Skin of body (tissue), 1 donor: ENCODE measurements at regions not wholly inside any gene's neighbourhood (a gene's known extent, or its start where the extent isn't known, plus 50 kb on each side); places are given as distances from the start of the nearest gene placed in this dataset.
A peak's percentile ranks its signal among the peaks of the same experiment; 100 is the strongest.
"Not testable (repeated sequence)": the region's sequence is repeated elsewhere in the genome, so short reads cannot be mapped to it uniquely, and the experiment has no call there.

Experiments
- DNase-seq: peaks from one replicate; lab custom pipeline; 2025; lab: John Stamatoyannopoulos, UW

GRCh38 chr13:21261487-21262216 lies 85.2 kb downstream of the MRPL57 start:
- not testable (repeated sequence) for DNase-seq

DNA sequence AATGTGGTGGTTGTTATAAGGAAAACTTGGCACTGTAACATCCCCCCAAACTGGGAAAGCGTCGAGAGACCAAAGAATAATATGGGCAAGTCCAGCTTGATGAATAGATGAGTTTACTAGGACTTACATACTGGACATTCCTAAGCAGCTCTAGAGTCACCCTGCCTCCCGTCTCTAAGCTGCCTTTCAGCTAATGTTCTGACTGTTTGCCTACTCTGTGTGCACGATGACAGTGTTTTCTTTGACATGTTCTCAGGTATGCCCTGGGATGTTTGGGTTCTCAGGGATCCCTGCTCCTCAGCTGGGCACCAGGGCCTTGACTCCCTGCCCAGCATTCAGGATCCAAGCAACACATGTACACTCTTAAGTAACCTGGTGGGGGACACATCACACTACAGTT lies 87.5 kb downstream of the MRPL57 start:
- not testable (repeated sequence) for DNase-seq

DNA sequence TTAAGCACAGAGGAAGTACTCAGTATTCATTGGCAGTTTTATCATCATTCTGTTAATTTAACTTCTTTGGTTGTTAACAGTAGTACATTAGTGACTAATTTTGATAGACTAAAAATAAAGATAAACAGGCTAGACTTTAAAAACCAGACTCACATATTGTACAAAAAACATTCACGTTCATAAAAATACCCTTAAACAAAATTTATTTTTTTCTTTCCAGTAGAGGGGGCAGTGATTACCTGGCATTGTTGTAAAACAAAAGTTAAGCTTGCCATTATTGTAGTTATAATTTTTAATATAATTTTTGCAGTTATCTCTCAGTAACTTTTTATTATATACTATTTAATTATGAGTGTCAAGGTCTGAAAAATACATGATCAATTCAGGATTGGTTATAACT lies 92.0 kb downstream of the MRPL57 start:
- not testable (repeated sequence) for DNase-seq

- DNase-seq: not testable (repeated sequence)
Observed at GRCh38 chr13:21272439-21272838, 96.0 kb downstream of the MRPL57 start.

DNA sequence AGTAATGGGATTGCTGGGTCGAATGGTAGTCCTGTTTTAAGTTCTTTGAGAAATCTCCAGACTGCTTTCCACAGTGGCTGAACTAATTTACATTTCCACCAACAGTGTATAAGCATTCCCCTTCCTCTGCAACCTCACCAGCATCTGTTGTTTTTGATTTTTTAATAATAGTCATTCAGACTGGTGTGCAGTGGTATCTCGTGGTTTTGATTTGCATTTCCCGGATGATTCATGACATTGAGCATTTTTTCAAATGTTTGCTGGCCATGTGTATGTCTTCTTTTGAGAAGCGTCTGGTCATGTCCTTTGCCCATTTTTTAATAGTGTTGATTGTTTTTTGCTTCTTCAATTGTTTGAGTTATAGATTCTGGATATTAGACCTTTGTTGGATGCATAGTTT lies 98.0 kb downstream of the MRPL57 start:
- DNase-seq: not testable (repeated sequence)

GRCh38 chr13:21282065-21282464 lies 105.6 kb downstream of the MRPL57 start:
- no peak for DNase-seq

GRCh38 chr13:21287331-21287907 lies 111.0 kb downstream of the MRPL57 start:
- no peak for DNase-seq

DNA sequence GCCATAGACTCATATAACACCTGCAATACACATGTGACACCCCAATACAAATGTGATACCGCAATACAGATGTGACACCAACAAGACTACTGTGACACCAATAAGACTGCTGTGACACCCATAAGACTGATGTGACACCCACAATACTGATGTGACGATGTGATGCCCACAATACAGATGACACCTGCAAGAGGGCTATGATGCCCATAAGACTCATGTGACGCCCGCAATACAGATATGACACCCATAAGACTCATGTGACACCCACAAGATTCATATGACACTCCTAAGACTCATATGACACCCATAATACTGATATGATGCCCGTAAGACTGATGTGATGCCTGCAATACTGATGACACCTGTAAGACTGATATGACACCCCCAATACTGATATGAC lies 113.0 kb downstream of the MRPL57 start:
- DNase-seq: no peak

GRCh38 chr13:21290442-21291002 lies 114.1 kb downstream of the MRPL57 start:
- not testable (repeated sequence) for DNase-seq

DNA sequence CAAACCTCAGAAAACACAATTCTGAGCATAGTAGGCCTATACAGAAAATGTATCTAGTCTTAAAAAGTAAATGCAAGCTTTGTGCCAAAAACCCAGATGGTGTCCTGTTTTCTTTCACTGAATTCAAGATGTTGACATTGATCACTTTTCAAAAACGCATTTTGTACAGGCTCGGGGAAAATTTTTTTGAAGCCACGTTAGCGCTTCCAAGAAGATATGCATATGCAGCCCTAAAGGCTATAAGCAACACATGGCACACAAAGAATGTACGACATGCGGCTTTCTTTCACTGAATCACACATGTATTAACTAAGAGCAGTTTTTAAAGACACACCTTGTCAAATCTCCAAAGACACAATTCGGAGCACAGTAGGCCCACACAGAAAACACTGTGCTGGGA lies 115.4 kb downstream of the MRPL57 start:
- no peak for DNase-seq

GRCh38 chr13:21296991-21297390 lies 120.5 kb downstream of the MRPL57 start:
- DNase-seq: not testable (repeated sequence)

DNA sequence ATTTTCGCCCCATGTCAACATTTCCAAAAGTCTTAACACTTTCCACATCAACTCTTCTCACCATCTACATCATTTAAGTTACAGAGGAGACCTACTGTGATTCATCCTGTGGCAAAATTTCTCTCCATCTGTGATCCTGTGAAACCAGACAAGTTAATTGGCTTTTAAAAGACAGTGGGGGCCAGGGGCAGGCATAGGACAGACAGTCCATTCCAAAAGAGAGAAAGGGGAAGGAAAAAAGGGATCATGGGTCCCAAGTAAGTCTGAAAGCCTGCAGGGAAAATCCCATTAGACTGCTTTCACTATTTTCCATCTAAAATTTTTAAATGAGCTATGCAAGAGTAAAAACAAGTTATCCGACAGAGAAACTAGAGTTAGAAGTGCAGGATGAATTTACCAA lies 121.0 kb downstream of the MRPL57 start:
- peak; percentile 53 for DNase-seq

- peak; percentile 88 for DNase-seq
Observed at GRCh38 chr13:21297914-21298831, 121.7 kb downstream of the MRPL57 start.

DNA sequence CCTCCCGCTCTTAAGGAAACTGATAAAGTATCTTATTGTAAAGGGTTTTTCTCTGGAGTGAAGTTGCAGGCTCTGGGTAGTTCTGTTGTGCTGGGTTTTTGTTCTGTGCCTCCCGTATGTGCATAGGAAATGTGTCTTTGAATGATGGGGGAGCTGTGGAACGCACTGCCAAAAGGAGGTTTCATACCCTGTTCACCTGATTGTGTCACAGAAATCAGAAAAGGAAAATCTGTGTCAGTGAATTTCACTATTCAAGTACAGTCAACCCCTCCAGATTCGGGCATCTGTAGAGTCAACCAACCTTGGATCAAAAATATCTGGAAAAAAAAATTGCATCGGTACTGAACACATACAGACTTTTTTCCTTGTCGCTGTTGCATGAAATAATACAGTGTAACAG lies 127.8 kb downstream of the MRPL57 start:
- no peak for DNase-seq

GRCh38 chr13:21306300-21307073 lies 130.0 kb downstream of the MRPL57 start:
- not testable (repeated sequence) for DNase-seq

DNA sequence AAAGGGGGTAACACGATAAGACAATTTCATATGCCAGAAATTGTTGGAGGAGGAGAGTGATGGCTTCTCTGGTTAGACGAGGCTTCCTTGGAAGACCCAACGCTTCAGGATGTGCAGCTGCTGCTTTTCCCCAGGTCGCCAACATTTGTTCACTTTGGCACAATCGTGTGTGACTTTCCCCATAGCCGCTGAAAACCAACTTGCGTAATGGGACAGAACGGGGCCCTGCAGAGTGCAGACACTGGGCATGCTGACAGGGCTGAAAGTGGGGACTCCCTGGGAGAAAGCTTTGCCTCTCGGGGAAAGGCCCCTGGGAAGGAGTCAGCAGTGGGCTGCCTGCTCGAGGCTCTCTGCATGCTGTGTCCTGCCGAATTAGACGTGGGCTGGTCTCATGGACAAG lies 130.7 kb downstream of the MRPL57 start:
- DNase-seq: not testable (repeated sequence)

GRCh38 chr13:21308906-21309305 lies 132.4 kb downstream of the MRPL57 start:
- no peak for DNase-seq

- DNase-seq: no peak
Observed at GRCh38 chr13:21309542-21310172, 133.2 kb downstream of the MRPL57 start.

DNA sequence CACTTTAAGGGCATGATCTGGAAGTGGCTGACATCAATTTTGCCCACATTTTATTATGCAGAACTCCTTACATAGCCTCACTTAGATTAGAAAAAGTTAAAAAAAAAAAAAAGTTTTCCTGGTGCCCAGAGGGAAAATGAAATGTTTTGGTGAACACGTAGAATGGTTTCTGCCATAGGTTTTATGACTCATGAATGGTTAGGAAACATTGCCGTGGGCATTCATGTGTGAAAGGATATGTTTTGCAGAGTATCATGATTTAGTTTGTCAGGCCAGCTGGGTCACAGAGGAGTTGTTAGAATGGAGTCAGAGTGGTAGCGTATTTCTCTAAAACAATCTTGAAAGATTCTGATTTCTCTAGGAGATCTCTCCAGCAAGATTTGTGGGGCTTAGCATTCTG lies 133.8 kb downstream of the MRPL57 start:
- no peak for DNase-seq

- DNase-seq: not testable (repeated sequence)
Observed at GRCh38 chr13:21314976-21315375, 138.5 kb downstream of the MRPL57 start.

- DNase-seq: no peak
Observed at GRCh38 chr13:21316376-21316775, 139.9 kb downstream of the MRPL57 start.
